GM12872 (cell line): ENCODE measurements at regions not wholly inside any gene's neighbourhood (a gene's known extent, or its start where the extent isn't known, plus 50 kb on each side); places are given as distances from the start of the nearest gene placed in this dataset.

Experiments
- TF ChIP-seq, protein P1 (sequence below): IDR thresholded peaks from 3 replicates; pipeline ENCODE4 v1.5.1; 2011; ENCODE audit warnings: low read depth, mild to moderate bottlenecking, low read length, moderate library complexity; ENCODE audit not compliant: insufficient read depth

DNA sequence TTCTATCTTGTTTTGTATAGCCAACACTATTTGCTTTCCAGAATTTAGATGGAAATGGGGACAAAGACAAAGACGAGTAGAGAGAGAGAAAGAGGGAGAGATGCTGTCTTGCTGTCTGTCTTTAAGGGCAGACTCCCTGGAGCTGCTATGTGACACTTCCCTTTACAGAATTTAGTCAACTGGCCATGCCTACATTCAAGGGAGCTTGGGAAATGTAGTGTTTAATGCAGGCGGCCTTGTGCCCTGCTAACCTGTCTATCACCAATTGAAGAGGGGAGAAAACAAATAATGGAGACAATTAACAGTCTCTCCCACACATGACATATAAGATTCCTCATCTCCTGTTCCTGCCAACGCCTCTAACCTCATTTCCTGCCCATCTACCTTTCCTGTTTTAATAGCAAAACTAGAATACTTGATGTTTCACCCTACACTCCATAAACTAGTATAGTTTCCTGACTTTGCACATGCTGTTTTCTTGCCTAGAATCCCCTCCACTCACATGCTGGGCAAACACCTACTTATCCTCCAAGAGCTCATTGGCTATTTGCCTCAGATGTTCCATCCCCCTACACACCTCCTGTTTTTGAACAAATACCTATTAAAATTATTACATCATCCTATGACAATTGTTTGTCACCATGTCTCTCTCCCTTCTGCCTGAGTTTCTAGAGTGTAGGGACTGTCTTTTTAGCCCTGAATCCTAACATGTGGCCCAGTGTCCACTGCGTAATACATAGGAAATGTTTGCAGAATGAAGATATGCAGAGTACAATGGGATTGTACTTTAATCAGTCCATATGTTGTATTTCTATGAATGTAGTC lies 117.2 kb downstream of the SLC25A24 start:
- TF ChIP-seq, protein P1, sequence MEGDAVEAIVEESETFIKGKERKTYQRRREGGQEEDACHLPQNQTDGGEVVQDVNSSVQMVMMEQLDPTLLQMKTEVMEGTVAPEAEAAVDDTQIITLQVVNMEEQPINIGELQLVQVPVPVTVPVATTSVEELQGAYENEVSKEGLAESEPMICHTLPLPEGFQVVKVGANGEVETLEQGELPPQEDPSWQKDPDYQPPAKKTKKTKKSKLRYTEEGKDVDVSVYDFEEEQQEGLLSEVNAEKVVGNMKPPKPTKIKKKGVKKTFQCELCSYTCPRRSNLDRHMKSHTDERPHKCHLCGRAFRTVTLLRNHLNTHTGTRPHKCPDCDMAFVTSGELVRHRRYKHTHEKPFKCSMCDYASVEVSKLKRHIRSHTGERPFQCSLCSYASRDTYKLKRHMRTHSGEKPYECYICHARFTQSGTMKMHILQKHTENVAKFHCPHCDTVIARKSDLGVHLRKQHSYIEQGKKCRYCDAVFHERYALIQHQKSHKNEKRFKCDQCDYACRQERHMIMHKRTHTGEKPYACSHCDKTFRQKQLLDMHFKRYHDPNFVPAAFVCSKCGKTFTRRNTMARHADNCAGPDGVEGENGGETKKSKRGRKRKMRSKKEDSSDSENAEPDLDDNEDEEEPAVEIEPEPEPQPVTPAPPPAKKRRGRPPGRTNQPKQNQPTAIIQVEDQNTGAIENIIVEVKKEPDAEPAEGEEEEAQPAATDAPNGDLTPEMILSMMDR, result no peak

DNA sequence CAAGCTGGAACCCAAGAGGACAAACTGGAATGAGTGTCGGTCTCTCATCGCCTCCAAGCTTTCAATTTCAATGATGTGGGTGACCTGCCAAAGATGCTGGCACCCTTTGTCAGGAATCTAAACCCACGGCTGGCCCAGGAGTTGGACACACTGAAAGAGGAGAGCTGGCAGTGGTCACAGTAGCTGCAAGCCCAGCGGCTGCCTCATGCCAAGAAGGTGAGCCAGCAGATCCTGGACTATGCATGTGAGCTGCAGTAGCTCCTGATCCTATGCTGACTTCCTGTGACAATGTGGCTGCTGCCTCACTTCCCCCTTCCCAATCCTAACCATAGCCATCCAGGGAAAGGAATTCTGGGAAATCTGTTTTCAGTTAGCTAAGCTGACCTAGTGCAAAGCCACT lies 117.0 kb upstream of the VAV3 start:
- TF ChIP-seq, protein P1, result no peak

DNA sequence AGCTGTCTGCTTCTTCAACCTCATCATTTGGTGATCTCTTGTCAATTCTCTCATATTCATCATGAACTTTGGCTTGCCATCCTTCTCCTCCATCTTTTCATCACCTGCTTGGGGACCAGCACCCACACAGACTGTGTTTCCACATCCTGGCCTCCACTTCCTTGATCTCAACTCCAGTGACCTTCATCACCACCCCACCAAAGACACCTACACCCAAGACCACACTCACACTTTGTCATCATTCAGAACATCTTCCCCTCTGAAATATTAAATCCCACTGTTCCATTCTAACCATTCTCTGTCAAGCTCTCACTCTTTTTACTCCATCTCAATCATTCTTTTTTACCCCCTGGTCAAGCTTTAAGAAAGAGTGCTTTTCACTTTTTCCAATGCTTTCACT lies 115.5 kb upstream of the VAV3 start:
- TF ChIP-seq, protein P1, result no peak

DNA sequence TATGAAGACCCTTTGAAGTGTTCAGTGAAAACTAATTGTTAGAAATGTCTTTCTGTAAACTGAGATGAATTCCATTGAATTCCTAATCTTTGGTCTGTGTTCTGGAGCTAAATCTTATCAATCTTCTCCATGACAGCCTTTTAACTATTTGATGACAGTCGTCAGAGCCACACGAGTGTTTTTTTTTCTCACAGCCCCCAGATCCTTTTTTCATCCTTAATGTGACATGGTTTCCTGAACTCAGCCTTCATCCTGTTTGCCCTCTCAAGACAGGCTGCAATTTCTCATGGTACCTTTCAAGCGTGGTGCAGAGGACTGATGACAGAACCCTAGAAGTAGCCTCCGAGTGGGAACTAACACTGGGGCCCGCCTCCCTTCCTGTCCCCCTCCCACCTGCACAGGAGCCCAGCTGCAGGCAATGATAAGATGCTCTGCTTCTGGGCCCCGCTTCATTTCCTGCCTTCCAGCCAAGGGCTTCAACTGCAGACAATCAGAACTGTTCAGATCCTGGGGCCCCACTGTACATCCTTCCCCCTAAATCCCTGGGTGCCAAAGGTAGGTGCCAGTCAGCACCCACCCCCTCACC lies 114.6 kb upstream of the VAV3 start:
- TF ChIP-seq, protein P1, result no peak

DNA sequence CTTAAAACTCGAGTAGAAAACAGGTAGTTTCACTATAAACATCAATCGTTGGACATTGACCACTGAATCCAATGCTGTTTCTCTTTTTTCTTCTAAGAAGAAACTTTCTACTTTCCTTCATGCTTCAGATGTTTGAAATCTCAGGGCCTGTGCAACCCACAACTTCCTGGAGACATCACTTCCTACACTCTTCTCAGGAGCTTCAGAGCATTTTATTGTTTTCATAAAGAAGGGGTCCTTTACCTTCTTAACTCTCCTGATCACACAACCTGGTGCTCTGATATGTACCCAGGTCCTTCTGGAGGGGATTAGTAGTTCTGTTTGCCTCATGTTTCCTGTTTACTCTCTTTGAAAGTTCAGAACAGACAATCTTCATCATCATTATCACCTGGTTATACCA lies 113.0 kb upstream of the VAV3 start:
- TF ChIP-seq, protein P1, result no peak

DNA sequence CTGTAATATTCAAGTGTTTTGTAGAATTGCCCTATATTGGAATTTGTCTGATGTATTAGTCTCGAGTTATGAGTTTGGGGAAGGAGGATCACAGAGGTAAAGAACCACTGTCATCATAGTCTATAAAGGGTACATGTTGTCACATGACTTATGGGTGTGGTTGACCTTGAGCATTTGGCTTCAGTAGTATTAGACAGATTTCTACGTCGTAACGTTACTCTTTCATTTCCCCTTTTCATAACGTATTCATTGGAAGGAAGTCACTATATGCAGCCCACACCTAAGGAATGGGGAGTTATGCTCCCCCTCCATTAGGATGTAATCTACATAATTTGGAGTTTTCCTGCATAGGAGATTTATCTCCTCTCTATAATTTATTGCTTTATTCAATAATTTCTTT lies 110.1 kb upstream of the VAV3 start:
- TF ChIP-seq, protein P1, result no peak

DNA sequence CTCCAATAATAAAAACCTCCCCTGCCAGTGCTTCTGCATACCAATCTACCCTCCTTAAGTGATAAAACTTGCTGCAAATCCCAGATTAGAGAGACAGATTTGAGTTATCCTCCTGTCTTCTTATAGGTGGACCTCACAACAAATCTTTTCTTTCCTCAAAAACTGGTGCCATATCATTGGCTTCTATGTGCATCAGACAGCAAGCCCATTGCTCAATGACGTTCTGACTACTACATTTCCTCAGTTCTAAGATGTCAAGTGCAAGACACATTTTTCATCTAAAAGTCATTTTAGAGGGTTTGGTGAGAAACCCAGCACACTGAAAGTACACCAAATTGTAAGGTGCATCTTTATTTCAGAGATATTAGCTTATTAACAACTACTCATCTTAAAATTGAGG lies 107.8 kb upstream of the VAV3 start:
- TF ChIP-seq, protein P1, result no peak
